Astrocyte (in vitro differentiated cells and primary cell): ENCODE measurements at regions not wholly inside any gene's neighbourhood (a gene's known extent, or its start where the extent isn't known, plus 50 kb on each side); places are given as distances from the start of the nearest gene placed in this dataset.
A peak's percentile ranks its signal among the peaks of the same experiment; 100 is the strongest.

Source experiments
- DNase-seq: peaks from one replicate; pipeline ENCODE4 v3.0.0-alpha.2; 2010; ENCODE audit warnings: low read depth
- FAIRE-seq: peaks from 2 replicates; lab custom pipeline; 2011; peaks lifted over from hg19 to GRCh38; lab: Jason Lieb, UNC
- H2AFZ ChIP-seq: 2 replicates; pipeline ENCODE4 v1.6.0; 2012; ENCODE audit warnings: low read depth, low read length, inconsistent platforms
- H3K27ac ChIP-seq: 2 replicates; pipeline ENCODE4 v1.5.1; 2011; ENCODE audit warnings: low read depth, low read length, inconsistent platforms
- H3K27me3 ChIP-seq: 2 replicates; pipeline ENCODE4 v1.6.0; 2011; ENCODE audit warnings: low read length, inconsistent platforms; ENCODE audit not compliant: insufficient read depth
- H3K36me3 ChIP-seq: 2 replicates; pipeline ENCODE4 v1.5.1; 2011; ENCODE audit warnings: low read length, inconsistent platforms; ENCODE audit not compliant: insufficient read depth
- H3K4me1 ChIP-seq: 2 replicates; pipeline ENCODE4 v1.5.1; 2011; ENCODE audit warnings: low read length, inconsistent platforms; ENCODE audit not compliant: insufficient read depth
- H3K4me2 ChIP-seq: 2 replicates; pipeline ENCODE4 v1.6.0; 2012; ENCODE audit warnings: low read length, inconsistent platforms
- H3K4me3 ChIP-seq: 2 replicates; pipeline ENCODE4 v1.5.1; 2011; ENCODE audit warnings: low read depth, mild to moderate bottlenecking, low read length, inconsistent platforms; ENCODE audit not compliant: insufficient read depth
- H3K79me2 ChIP-seq: 2 replicates; pipeline ENCODE4 v1.6.0; 2012; ENCODE audit warnings: mild to moderate bottlenecking, low read length, inconsistent platforms; ENCODE audit not compliant: insufficient read depth
- H3K9ac ChIP-seq: 2 replicates; pipeline ENCODE4 v1.6.0; 2012; ENCODE audit warnings: mild to moderate bottlenecking, low read length, inconsistent platforms
- H3K9me3 ChIP-seq: 2 replicates; pipeline ENCODE4 v1.5.1; 2012; ENCODE audit warnings: low read depth, mild to moderate bottlenecking, low read length, inconsistent platforms; ENCODE audit not compliant: insufficient read depth
- H4K20me1 ChIP-seq: 2 replicates; pipeline ENCODE4 v1.6.0; 2012; ENCODE audit warnings: low read length, inconsistent platforms; ENCODE audit not compliant: insufficient read depth
- H3K27ac Mint-ChIP-seq: one replicate; pipeline ENCODE4 v1.8.0; 2021; ENCODE audit warnings: mild to moderate bottlenecking, mixed read lengths; ENCODE audit not compliant: unreplicated experiment
- H3K27me3 Mint-ChIP-seq: one replicate; pipeline ENCODE4 v1.8.0; 2021; ENCODE audit warnings: low read depth, mixed read lengths; ENCODE audit not compliant: unreplicated experiment
- H3K36me3 Mint-ChIP-seq: one replicate; pipeline ENCODE4 v1.8.0; 2021; ENCODE audit warnings: low read depth, mixed read lengths; ENCODE audit not compliant: unreplicated experiment
- H3K4me1 Mint-ChIP-seq: one replicate; pipeline ENCODE4 v1.8.0; 2021; ENCODE audit warnings: low read depth, mixed read lengths; ENCODE audit not compliant: unreplicated experiment
- H3K4me3 Mint-ChIP-seq: one replicate; pipeline ENCODE4 v1.8.0; 2021; ENCODE audit warnings: mild to moderate bottlenecking, moderate library complexity, mixed read lengths; ENCODE audit not compliant: unreplicated experiment
- H3K9me3 Mint-ChIP-seq: one replicate; pipeline ENCODE4 v1.8.0; 2021; ENCODE audit warnings: mild to moderate bottlenecking, mixed read lengths; ENCODE audit not compliant: unreplicated experiment
- EZH2 ChIP-seq: IDR thresholded peaks from 2 replicates; pipeline ENCODE4 v1.6.1; 2012; ENCODE audit warnings: mild to moderate bottlenecking, low read length, inconsistent platforms; ENCODE audit not compliant: insufficient read depth
- TF ChIP-seq, protein P1 (sequence below): IDR thresholded peaks from 2 replicates; pipeline ENCODE4 v1.5.1; 2011; ENCODE audit warnings: low read depth, mild to moderate bottlenecking, inconsistent platforms, low read length, moderate library complexity; ENCODE audit not compliant: insufficient read depth

DNA sequence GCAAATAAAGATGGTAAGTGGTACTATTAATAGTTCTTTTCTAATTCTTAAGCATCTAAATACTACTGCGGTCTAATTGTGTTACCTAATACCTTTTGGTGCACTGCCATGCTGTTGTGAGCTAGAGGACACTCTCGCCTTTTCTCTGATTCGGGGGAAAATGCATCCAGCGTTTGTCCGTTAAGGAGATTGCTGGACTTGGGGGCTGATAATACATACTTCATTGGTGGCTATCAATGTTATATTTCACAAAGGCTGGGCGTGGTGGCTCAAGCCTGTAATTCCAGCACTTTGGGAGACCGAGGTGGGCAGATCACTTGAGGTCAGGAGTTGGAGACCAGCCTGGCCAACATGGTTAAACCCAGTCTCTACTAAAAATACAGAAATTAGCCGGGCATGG lies 141.7 kb upstream of the TWIST2 start:
- H3K27me3 Mint-ChIP-seq = peaks cover 16% of the 10 kb centered on the region
- no peak overlapping the region for H3K27ac Mint-ChIP-seq
- no peak for DNase-seq
- no peak overlapping the region for H3K27ac ChIP-seq
- no peak overlapping the region for H2AFZ ChIP-seq
- no peaks in the 10 kb centered on the region for H3K9me3 Mint-ChIP-seq
- H3K4me2 ChIP-seq = no peak overlapping the region
- no peaks in the 10 kb centered on the region for H3K4me1 ChIP-seq
- H3K4me1 Mint-ChIP-seq = no peaks in the 10 kb centered on the region
- no peak overlapping the region for H3K4me3 ChIP-seq
- H3K79me2 ChIP-seq = no peaks in the 10 kb centered on the region
- FAIRE-seq = no peak
- H4K20me1 ChIP-seq = no peaks in the 10 kb centered on the region
- TF ChIP-seq, protein P1, sequence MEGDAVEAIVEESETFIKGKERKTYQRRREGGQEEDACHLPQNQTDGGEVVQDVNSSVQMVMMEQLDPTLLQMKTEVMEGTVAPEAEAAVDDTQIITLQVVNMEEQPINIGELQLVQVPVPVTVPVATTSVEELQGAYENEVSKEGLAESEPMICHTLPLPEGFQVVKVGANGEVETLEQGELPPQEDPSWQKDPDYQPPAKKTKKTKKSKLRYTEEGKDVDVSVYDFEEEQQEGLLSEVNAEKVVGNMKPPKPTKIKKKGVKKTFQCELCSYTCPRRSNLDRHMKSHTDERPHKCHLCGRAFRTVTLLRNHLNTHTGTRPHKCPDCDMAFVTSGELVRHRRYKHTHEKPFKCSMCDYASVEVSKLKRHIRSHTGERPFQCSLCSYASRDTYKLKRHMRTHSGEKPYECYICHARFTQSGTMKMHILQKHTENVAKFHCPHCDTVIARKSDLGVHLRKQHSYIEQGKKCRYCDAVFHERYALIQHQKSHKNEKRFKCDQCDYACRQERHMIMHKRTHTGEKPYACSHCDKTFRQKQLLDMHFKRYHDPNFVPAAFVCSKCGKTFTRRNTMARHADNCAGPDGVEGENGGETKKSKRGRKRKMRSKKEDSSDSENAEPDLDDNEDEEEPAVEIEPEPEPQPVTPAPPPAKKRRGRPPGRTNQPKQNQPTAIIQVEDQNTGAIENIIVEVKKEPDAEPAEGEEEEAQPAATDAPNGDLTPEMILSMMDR = no peak
- no peak for TF ChIP-seq EZH2
- H3K4me3 Mint-ChIP-seq = no peak overlapping the region
- no peak overlapping the region for H3K9ac ChIP-seq
- H3K9me3 ChIP-seq = no peaks in the 10 kb centered on the region
- no peaks in the 10 kb centered on the region for H3K27me3 ChIP-seq
- H3K36me3 Mint-ChIP-seq = no peaks in the 10 kb centered on the region
- H3K36me3 ChIP-seq = no peaks in the 10 kb centered on the region

DNA sequence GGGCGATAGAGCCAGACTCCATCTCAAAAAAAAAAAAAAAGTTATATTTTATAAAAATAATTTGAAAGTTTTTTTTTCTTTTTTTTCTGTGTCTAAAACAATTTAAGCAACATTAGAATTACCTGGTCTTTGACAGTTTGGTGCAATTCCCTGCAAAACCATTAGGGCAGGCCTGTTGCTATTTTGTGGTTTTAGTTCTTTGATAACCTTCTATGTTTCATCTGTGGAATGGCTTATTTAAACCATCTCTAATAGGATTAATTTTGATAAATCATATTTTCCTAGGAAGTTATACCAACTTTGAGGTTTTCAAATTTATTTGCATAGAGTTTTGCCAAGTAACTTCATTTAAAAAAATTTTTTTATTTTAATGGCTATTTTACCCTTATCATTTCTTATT lies 141.2 kb upstream of the TWIST2 start:
- TF ChIP-seq, protein P1 = peak; percentile 9
- TF ChIP-seq EZH2 = no peak
- no peaks in the 10 kb centered on the region for H3K9me3 Mint-ChIP-seq
- no peak overlapping the region for H3K9ac ChIP-seq
- DNase-seq (no peak), FAIRE-seq (no peak)
- no peak overlapping the region for H2AFZ ChIP-seq
- no peaks in the 10 kb centered on the region for H3K9me3 ChIP-seq
- H3K4me1 ChIP-seq = no peaks in the 10 kb centered on the region
- H3K4me3 ChIP-seq = no peak overlapping the region
- H4K20me1 ChIP-seq = no peaks in the 10 kb centered on the region
- no peaks in the 10 kb centered on the region for H3K4me1 Mint-ChIP-seq
- H3K27me3 Mint-ChIP-seq = peaks cover 17% of the 10 kb centered on the region
- no peaks in the 10 kb centered on the region for H3K36me3 ChIP-seq
- H3K36me3 Mint-ChIP-seq = no peaks in the 10 kb centered on the region
- H3K27ac Mint-ChIP-seq = no peak overlapping the region
- H3K4me2 ChIP-seq = no peak overlapping the region
- no peak overlapping the region for H3K27ac ChIP-seq
- H3K79me2 ChIP-seq = no peaks in the 10 kb centered on the region
- H3K27me3 ChIP-seq = peaks cover under 1% of the 10 kb centered on the region
- H3K4me3 Mint-ChIP-seq = no peak overlapping the region

DNA sequence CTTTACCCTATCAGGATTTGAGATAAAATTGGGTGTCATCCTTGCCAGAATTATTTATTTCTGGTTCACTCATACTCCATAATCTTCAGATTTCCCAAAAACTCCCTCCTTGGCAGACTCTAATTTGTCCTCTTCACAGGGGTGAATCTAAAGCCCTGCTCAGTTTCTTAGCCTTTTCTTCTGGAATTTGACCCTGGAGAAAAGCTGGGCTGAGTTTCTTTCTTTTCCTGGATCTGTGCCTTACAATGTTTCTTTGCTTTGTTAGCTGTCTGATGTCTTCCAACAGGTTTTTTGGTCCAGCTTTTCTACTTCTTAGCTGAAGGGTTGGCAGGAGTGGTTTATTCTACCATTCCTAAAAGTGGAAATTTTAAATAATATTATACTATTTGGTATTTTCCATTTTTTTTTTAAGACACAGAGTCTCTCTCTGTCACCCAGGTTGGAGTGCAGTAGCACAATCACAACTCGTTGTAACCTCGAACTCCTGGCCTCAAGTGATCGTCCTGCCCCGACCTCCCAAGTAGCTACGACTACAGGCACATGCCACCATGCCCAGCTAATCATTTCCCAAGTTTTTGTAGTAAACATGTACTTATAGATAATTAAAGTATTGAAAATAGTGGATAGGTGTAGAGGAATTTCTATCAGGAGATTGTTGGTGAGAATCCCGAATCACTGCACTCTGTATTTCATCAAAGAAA lies 138.4 kb upstream of the TWIST2 start:
- DNase-seq (no peak), FAIRE-seq (no peak)
- no peak for TF ChIP-seq EZH2
- TF ChIP-seq, protein P1 = no peak
- no peak overlapping the region for H2AFZ ChIP-seq
- peaks cover 2% of the 10 kb centered on the region for H3K27me3 ChIP-seq
- no peak overlapping the region for H3K27ac ChIP-seq
- H3K27me3 Mint-ChIP-seq = peaks cover 17% of the 10 kb centered on the region
- no peaks in the 10 kb centered on the region for H3K4me1 Mint-ChIP-seq
- no peaks in the 10 kb centered on the region for H3K9me3 ChIP-seq
- no peaks in the 10 kb centered on the region for H3K4me1 ChIP-seq
- H3K4me3 ChIP-seq = no peak overlapping the region
- no peaks in the 10 kb centered on the region for H4K20me1 ChIP-seq
- no peak overlapping the region for H3K4me2 ChIP-seq
- no peak overlapping the region for H3K4me3 Mint-ChIP-seq
- no peaks in the 10 kb centered on the region for H3K79me2 ChIP-seq
- no peak overlapping the region for H3K27ac Mint-ChIP-seq
- no peak overlapping the region for H3K9ac ChIP-seq
- H3K9me3 Mint-ChIP-seq = no peaks in the 10 kb centered on the region
- no peaks in the 10 kb centered on the region for H3K36me3 Mint-ChIP-seq
- H3K36me3 ChIP-seq = no peaks in the 10 kb centered on the region
